Choroid plexus epithelial cell (primary cell): ENCODE measurements at regions not wholly inside any gene's neighbourhood (a gene's known extent, or its start where the extent isn't known, plus 50 kb on each side); places are given as distances from the start of the nearest gene placed in this dataset.
A peak's percentile ranks its signal among the peaks of the same experiment; 100 is the strongest.

Experiments
- DNase-seq: peaks from one replicate; pipeline ENCODE4 v3.0.0-alpha.2; 2010; ENCODE audit warnings: low read depth
- H3K4me3 ChIP-seq: 2 replicates; pipeline ENCODE4 v1.5.1; 2011; ENCODE audit warnings: low read depth, mild to moderate bottlenecking, control low read depth, low read length, moderate library complexity
- CTCF ChIP-seq: conservative IDR thresholded peaks from 2 replicates; pipeline ENCODE4 v1.5.1; 2011; ENCODE audit warnings: low read depth, mild to moderate bottlenecking, control low read depth, inconsistent platforms, low read length, moderate library complexity

- no peak for DNase-seq
- no peak overlapping the region for H3K4me3 ChIP-seq
- no peak for TF ChIP-seq CTCF
Observed at GRCh38 chr13:22489771-22490170, 691.0 kb upstream of the SGCG start.

- H3K4me3 ChIP-seq, result no peak overlapping the region
- DNase-seq, result no peak
- TF ChIP-seq CTCF, result no peak
Observed at GRCh38 chr13:22495819-22496218, 685.0 kb upstream of the SGCG start.

GRCh38 chr13:22496803-22497508, 683.8 kb upstream of the SGCG start:
- TF ChIP-seq CTCF, result no peak
- no peak overlapping the region for H3K4me3 ChIP-seq
- DNase-seq, result no peak

GRCh38 chr13:22497991-22498780, 682.6 kb upstream of the SGCG start:
- TF ChIP-seq CTCF, result no peak
- no peak overlapping the region for H3K4me3 ChIP-seq
- DNase-seq, result no peak

GRCh38 chr13:22499919-22500318, 680.9 kb upstream of the SGCG start:
- no peak overlapping the region for H3K4me3 ChIP-seq
- TF ChIP-seq CTCF, result no peak
- no peak for DNase-seq

- no peak for TF ChIP-seq CTCF
- no peak overlapping the region for H3K4me3 ChIP-seq
- DNase-seq, result peak; percentile 5
Observed at GRCh38 chr13:22505489-22505888, 675.3 kb upstream of the SGCG start.
